Epithelial cell of proximal tubule (primary cell): ENCODE measurements at regions not wholly inside any gene's neighbourhood (a gene's known extent, or its start where the extent isn't known, plus 50 kb on each side); places are given as distances from the start of the nearest gene placed in this dataset.

Experiments
- DNase-seq: peaks from one replicate; pipeline ENCODE4 v3.0.0-alpha.2; 2011; ENCODE audit warnings: low read depth
- H3K4me3 ChIP-seq: 2 replicates; pipeline ENCODE4 v1.5.1; 2011; ENCODE audit warnings: low read depth, mild to moderate bottlenecking, low read length
- CTCF ChIP-seq: conservative IDR thresholded peaks from 2 replicates; pipeline ENCODE4 v1.5.1; 2012; ENCODE audit warnings: low read depth, mild to moderate bottlenecking, low read length

GRCh38 chr20:17029698-17030097 is 197.1 kb upstream of the PCSK2 start:
- no peak for TF ChIP-seq CTCF

GRCh38 chr20:17036541-17036940 is 190.3 kb upstream of the PCSK2 start:
- H3K4me3 ChIP-seq: no peak overlapping the region
- no peak for TF ChIP-seq CTCF
- no peak for DNase-seq

More at GRCh38 chr20:17029698-17030097, 197.1 kb upstream of the PCSK2 start:
- H3K4me3 ChIP-seq: no peak overlapping the region
- no peak for DNase-seq

GRCh38 chr20:17042122-17042521 is 184.7 kb upstream of the PCSK2 start:
- DNase-seq: no peak
- H3K4me3 ChIP-seq: no peak overlapping the region
- TF ChIP-seq CTCF: no peak

- no peak for TF ChIP-seq CTCF
- no peak overlapping the region for H3K4me3 ChIP-seq
- no peak for DNase-seq
These were observed 183.5 kb upstream of the PCSK2 start for GRCh38 chr20:17043323-17043722.

GRCh38 chr20:17044891-17045290 is 181.9 kb upstream of the PCSK2 start:
- no peak overlapping the region for H3K4me3 ChIP-seq
- DNase-seq: no peak
- no peak for TF ChIP-seq CTCF

- TF ChIP-seq CTCF: no peak
- H3K4me3 ChIP-seq: no peak overlapping the region
- peak; percentile 18 for DNase-seq
These were observed 167.4 kb upstream of the PCSK2 start for GRCh38 chr20:17059465-17059864.

- DNase-seq: no peak
- no peak for TF ChIP-seq CTCF
- H3K4me3 ChIP-seq: no peak overlapping the region
These were observed 165.1 kb upstream of the PCSK2 start for GRCh38 chr20:17061715-17062114.
